Brain microvascular endothelial cell (primary cell): ENCODE measurements at regions not wholly inside any gene's neighbourhood (a gene's known extent, or its start where the extent isn't known, plus 50 kb on each side); places are given as distances from the start of the nearest gene placed in this dataset.

Experiments used
- DNase-seq: peaks from one replicate; pipeline ENCODE4 v3.0.0-alpha.2; 2020
- H3K27ac ChIP-seq: fragments of 250-450 bp; sonication (Bioruptor Pico); 2 replicates; pipeline ENCODE4 v1.5.1; 2020; ENCODE audit warnings: mild to moderate bottlenecking, moderate library complexity
- H3K27me3 ChIP-seq: fragments of 250-450 bp; sonication (Bioruptor Pico); replicated peaks from 2 replicates; pipeline ENCODE4 v1.5.1; 2020; ENCODE audit warnings: mild to moderate bottlenecking
- H3K36me3 ChIP-seq: fragments of 250-450 bp; sonication (Bioruptor Pico); replicated peaks from 2 replicates; pipeline ENCODE4 v1.5.1; 2020; ENCODE audit warnings: mild to moderate bottlenecking
- H3K4me3 ChIP-seq: 2 replicates; pipeline ENCODE4 v1.5.1; 2011; ENCODE audit warnings: low read depth, mild to moderate bottlenecking, control low read depth, low read length, moderate library complexity
- in situ Hi-C: cut with HindIII; loops from 2 replicates; pipeline ENCODE4 v1.10.0; 2017; ENCODE audit warnings: low sequenced_read_pairs, low pct_ligation_motif_present
- TF ChIP-seq, protein P1 (sequence below): IDR thresholded peaks from 2 replicates; pipeline ENCODE4 v1.5.1; 2011; ENCODE audit warnings: low read depth, mild to moderate bottlenecking, moderate library complexity, low read length, control low read depth, inconsistent platforms; ENCODE audit errors: missing control alignments

DNA sequence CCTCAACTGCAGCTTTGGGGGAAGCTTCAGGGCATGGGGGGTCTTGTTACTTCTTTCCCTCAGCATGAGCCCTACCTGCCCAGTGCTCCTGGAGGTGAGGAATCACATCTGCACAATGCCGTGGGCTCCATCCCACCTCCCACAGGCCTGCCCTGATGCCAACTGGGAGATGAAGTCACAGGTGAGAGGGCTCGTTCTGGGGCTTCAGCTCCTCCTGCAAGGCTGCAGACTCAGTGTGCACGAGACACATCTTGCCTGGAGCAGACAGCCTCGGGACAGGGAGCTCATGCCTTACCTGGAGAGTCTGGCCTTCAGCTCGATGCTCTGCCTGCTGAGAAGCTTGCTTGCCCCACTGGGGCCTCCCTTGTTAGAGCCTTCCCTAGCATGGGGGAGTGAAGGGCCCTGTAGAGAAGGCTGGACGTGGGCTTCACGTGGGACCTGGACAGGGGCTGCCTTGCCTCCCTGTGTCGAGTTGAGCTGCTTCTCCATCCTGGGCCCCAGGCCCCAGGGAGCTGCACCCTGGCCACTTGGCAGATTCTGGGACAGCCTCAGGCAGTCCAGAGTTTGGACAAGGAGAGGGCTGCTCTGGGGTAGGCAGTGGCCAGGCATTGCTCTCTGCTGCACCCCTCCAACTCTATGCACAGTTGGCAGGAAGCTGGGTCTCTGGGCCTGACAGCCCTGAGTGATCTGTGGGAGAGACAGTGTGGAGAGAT, 171.4 kb downstream of the KIF26A start:
- Histone ChIP-seq H3K36me3 (no peaks in the 10 kb centered on the region), H3K27me3 (no peaks in the 10 kb centered on the region), H3K27ac (no peak overlapping the region), H3K4me3 (no peak overlapping the region)
- TF ChIP-seq, protein P1, sequence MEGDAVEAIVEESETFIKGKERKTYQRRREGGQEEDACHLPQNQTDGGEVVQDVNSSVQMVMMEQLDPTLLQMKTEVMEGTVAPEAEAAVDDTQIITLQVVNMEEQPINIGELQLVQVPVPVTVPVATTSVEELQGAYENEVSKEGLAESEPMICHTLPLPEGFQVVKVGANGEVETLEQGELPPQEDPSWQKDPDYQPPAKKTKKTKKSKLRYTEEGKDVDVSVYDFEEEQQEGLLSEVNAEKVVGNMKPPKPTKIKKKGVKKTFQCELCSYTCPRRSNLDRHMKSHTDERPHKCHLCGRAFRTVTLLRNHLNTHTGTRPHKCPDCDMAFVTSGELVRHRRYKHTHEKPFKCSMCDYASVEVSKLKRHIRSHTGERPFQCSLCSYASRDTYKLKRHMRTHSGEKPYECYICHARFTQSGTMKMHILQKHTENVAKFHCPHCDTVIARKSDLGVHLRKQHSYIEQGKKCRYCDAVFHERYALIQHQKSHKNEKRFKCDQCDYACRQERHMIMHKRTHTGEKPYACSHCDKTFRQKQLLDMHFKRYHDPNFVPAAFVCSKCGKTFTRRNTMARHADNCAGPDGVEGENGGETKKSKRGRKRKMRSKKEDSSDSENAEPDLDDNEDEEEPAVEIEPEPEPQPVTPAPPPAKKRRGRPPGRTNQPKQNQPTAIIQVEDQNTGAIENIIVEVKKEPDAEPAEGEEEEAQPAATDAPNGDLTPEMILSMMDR, result no peak
- in situ Hi-C loops, result no loop called here
- no peak for DNase-seq

DNA sequence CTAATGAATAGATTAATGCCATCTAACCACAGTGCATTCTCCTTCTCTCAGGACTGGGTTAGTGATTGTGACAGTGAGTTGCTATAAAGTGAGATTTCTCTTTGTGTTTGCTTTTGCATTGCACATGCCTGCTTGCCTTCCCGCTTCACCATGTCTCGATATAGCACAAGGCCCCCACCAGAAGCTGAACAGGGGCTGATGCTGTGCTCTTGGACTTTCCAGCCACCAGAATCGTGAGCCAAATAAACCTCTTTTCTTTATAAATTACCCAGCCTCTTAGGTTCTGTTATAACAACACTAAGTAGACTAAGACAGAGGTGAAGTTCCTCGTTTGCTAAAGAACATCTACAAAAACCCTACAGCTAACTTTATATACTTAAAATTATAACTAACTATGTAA, 173.0 kb downstream of the KIF26A start:
- in situ Hi-C loops, result no loop called here
- H3K27ac ChIP-seq, result no peak overlapping the region
- TF ChIP-seq, protein P1, result no peak

DNA sequence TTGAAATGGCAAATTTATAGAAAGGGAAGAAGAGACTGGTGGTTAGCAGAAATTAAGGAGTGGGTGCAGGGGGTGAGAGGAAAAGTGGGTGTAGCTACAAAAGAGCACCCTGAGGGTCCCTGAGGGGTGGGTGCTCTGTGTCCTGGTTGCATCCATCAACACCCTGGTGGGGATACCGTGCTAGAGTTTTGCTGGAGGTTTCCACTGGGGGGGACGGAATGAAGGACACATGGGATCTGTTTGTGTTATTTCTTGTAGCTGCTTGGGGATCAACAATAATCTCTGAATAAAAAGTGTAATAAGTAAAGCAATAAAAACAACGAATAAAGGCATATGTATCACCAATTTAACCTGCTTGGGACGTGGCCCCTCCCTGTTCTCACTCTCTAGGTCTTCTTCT, 175.3 kb downstream of the KIF26A start:
- Histone ChIP-seq H3K27me3 (no peaks in the 10 kb centered on the region), H3K4me3 (no peak overlapping the region), H3K36me3 (no peaks in the 10 kb centered on the region), H3K27ac (no peak overlapping the region)
- TF ChIP-seq, protein P1, result no peak
- in situ Hi-C loops, result no loop called here
- DNase-seq, result no peak

More for the DNA sequence above, 173.0 kb downstream of the KIF26A start:
- H3K4me3 ChIP-seq, result no peak overlapping the region
- H3K27me3 ChIP-seq, result no peaks in the 10 kb centered on the region
- DNase-seq, result no peak
- H3K36me3 ChIP-seq, result no peaks in the 10 kb centered on the region

DNA sequence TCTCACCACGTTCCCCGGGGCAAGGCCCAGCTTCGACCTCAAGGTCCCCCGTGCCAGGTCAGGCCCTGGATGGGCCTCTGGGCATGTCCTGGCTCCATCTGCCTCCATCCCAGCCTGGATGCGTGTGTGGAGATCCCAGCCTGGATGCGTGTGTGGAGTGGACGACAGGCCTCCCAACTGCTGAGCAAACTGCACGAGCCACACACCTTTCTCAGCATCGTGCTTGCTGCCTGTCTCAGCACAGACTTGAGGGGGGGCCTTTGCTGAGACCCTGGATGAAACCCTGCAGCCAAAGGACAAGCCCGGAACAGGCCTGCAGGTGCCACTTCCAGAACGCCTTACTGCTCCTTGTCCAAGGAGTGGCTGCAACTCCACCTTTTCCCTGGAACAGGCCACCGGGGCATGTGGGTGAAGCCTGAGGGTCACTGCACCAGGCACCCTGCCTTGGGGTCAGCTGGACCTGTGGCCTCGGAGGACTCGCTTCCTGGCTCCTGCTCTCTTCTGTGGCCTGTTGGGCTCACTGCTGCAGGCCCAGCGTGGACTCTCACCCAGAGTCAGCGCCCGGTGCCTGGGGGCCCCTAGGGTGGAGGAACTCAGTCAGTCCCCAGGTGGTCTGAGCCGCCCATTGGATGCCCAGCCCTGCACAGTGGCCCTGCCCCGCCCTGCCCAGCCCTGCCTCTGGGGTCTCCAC, 176.0 kb downstream of the KIF26A start:
- H3K4me3 ChIP-seq, result no peak overlapping the region
- DNase-seq, result no peak
- H3K27ac ChIP-seq, result no peak overlapping the region
- TF ChIP-seq, protein P1, result no peak
- no peaks in the 10 kb centered on the region for H3K36me3 ChIP-seq
- in situ Hi-C loops, result no loop called here
- no peaks in the 10 kb centered on the region for H3K27me3 ChIP-seq

DNA sequence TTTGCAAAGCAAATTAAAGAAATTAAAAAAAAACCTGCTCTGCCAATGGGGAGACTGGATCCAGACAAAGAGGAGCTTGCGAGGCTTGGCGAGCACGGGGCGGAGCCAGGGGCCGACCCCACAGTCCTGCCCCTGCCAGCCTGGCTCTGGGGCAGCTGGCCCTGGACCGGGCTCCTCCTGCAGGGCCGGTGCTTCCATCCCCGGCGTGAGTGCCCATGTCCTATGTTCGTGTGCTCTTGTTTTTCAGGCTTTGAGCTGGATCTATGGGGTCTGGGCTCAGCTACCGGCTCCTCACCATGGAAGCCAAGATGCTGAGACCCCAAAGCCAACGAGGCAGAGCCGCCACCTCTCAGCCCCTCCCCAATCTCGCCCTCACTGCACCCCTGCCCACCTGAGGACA, 176.8 kb downstream of the KIF26A start:
- no peak overlapping the region for H3K27ac ChIP-seq
- no peak for DNase-seq
- H3K4me3 ChIP-seq, result no peak overlapping the region
- H3K36me3 ChIP-seq, result no peaks in the 10 kb centered on the region
- in situ Hi-C loops, result no loop called here
- TF ChIP-seq, protein P1, result no peak
- H3K27me3 ChIP-seq, result no peaks in the 10 kb centered on the region
